ENCODE measurements at regions not wholly inside any gene's neighbourhood (a gene's known extent, or its start where the extent isn't known, plus 50 kb on each side); places are given as distances from the start of the nearest gene placed in this dataset.

GRCh38 chr7:88586890-88587289, 172.6 kb upstream of the ZNF804B start:
- Histone ChIP-seq H3K36me3 (ENCODE audit: insufficient read depth, low read length) (no peaks in the 10 kb centered on the region), H3K79me2 (ENCODE audit: insufficient read depth, low read depth, low read length) (no peaks in the 10 kb centered on the region), H3K9me2 (ENCODE audit: insufficient read depth, low read length) (no peaks in the 10 kb centered on the region), H3K4me3 (ENCODE audit: low read depth, low read length, poor library complexity, severe bottlenecking) (no peak overlapping the region), H4K20me1 (ENCODE audit: insufficient read depth, low read length) (no peaks in the 10 kb centered on the region), H3K4me2 (ENCODE audit: low read length) (no peak overlapping the region), H3K4me1 (ENCODE audit: insufficient read depth, low read length, poor library complexity, severe bottlenecking) (no peaks in the 10 kb centered on the region), H3K27ac (ENCODE audit: low read depth, low read length, poor library complexity, severe bottlenecking) (no peak overlapping the region), H2AFZ (ENCODE audit: low read length) (no peak overlapping the region), H3K9me3 (ENCODE audit: low read length) (no peaks in the 10 kb centered on the region)
- BruUV-seq (replicated peaks) = no TSS peak
- POLR2A ChIA-PET = no interaction called here
- intact Hi-C loops (cut with micrococcal nuclease; ENCODE audit: unreplicated experiment) = no loop called here
- TF ChIP-seq EZH2phosphoT487 (IDR thresholded peaks at IDR 0.05; ENCODE audit: borderline replicate concordance, low read depth, low read length) (no peak), CTCF (conservative IDR thresholded peaks at IDR 0.05; ENCODE audit: low read length) (no peak)
- no peak for DNase-seq (ENCODE audit: low spot score)
- CTCF ChIA-PET (ENCODE audit: unreplicated experiment) = no interaction called here

- no peaks in the 10 kb centered on the region for H3K9me2 ChIP-seq (ENCODE audit: insufficient read depth, low read length)
- H3K79me2 ChIP-seq (ENCODE audit: insufficient read depth, low read depth, low read length) = no peaks in the 10 kb centered on the region
- no peak overlapping the region for H3K27ac ChIP-seq (ENCODE audit: low read depth, low read length, poor library complexity, severe bottlenecking)
- no peak overlapping the region for H2AFZ ChIP-seq (ENCODE audit: low read length)
- H3K36me3 ChIP-seq (ENCODE audit: insufficient read depth, low read length) = no peaks in the 10 kb centered on the region
- BruUV-seq (replicated peaks) = no TSS peak
- TF ChIP-seq EZH2phosphoT487 (IDR thresholded peaks at IDR 0.05; ENCODE audit: borderline replicate concordance, low read depth, low read length) (no peak), CTCF (conservative IDR thresholded peaks at IDR 0.05; ENCODE audit: low read length) (no peak)
- H3K4me2 ChIP-seq (ENCODE audit: low read length) = no peak overlapping the region
- no peak for DNase-seq (ENCODE audit: low spot score)
- intact Hi-C loops (cut with micrococcal nuclease; ENCODE audit: unreplicated experiment) = no loop called here
- ChIA-PET CTCF (ENCODE audit: unreplicated experiment) (no interaction called here), POLR2A (no interaction called here)
- H3K9me3 ChIP-seq (ENCODE audit: low read length) = no peaks in the 10 kb centered on the region
- no peaks in the 10 kb centered on the region for H4K20me1 ChIP-seq (ENCODE audit: insufficient read depth, low read length)
- H3K4me3 ChIP-seq (ENCODE audit: low read depth, low read length, poor library complexity, severe bottlenecking) = no peak overlapping the region
- no peaks in the 10 kb centered on the region for H3K4me1 ChIP-seq (ENCODE audit: insufficient read depth, low read length, poor library complexity, severe bottlenecking)
Observed at GRCh38 chr7:88586219-88586618, 173.3 kb upstream of the ZNF804B start.

DNA sequence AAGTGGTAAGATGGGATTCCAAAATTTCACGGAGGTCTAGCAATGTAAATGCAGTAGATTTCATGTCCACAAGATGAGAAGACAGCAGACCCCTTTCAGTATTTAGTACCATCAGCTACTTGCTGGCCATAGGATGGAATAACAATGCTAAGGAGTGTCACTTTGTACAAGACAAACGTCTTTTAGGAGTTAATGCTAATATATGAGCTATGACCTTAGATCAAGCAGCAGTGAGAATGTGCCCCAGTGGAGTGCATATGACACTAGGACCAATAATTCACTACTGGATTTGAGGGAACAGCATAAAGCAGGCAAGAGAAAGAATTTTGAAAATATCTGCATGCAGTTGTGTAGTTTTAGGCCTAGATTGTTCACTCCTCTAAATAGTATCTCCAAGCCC, 182.8 kb upstream of the ZNF804B start:
- Histone ChIP-seq H3K4me1 (ENCODE audit: insufficient read depth, low read length, poor library complexity, severe bottlenecking) (no peaks in the 10 kb centered on the region), H3K27ac (ENCODE audit: low read depth, low read length, poor library complexity, severe bottlenecking) (no peak overlapping the region), H3K4me2 (ENCODE audit: low read length) (no peak overlapping the region), H3K36me3 (ENCODE audit: insufficient read depth, low read length) (no peaks in the 10 kb centered on the region), H3K79me2 (ENCODE audit: insufficient read depth, low read depth, low read length) (no peaks in the 10 kb centered on the region), H3K9me2 (ENCODE audit: insufficient read depth, low read length) (no peaks in the 10 kb centered on the region), H3K9me3 (ENCODE audit: low read length) (no peaks in the 10 kb centered on the region), H4K20me1 (ENCODE audit: insufficient read depth, low read length) (no peaks in the 10 kb centered on the region), H3K4me3 (ENCODE audit: low read depth, low read length, poor library complexity, severe bottlenecking) (no peak overlapping the region), H2AFZ (ENCODE audit: low read length) (no peak overlapping the region)
- no TSS peak for BruUV-seq (replicated peaks)
- CTCF ChIA-PET (ENCODE audit: unreplicated experiment) = no interaction called here
- DNase-seq (ENCODE audit: low spot score) = no peak
- POLR2A ChIA-PET = interaction anchor here (0.8 to 1.3 kb wide), 2 partner anchors 10 to 136 kb away, joined by 4 to 5 read pairs; no protein-coding TSS in a partner anchor
- intact Hi-C loops (cut with micrococcal nuclease; ENCODE audit: unreplicated experiment) = no loop called here
- TF ChIP-seq EZH2phosphoT487 (IDR thresholded peaks at IDR 0.05; ENCODE audit: borderline replicate concordance, low read depth, low read length) (no peak), CTCF (conservative IDR thresholded peaks at IDR 0.05; ENCODE audit: low read length) (no peak)

Measured in OCI-LY7 (cell line).